ENCODE measurements at regions not wholly inside any gene's neighbourhood (a gene's known extent, or its start where the extent isn't known, plus 50 kb on each side); places are given as distances from the start of the nearest gene placed in this dataset.
"Not testable (repeated sequence)": the region's sequence is repeated elsewhere in the genome, so short reads cannot be mapped to it uniquely, and the experiment has no call there.

GRCh38 chr12:33192226-33192625, 247.4 kb downstream of the SYT10 start:
- TF ChIP-seq MAX (IDR thresholded peaks at IDR 0.05; ENCODE audit: low read depth, low read length) = no peak
- no peak for TF ChIP-seq POLR2A (IDR thresholded peaks at IDR 0.05; ENCODE audit: extremely low read depth, insufficient read length)
- TF ChIP-seq, protein P1, sequence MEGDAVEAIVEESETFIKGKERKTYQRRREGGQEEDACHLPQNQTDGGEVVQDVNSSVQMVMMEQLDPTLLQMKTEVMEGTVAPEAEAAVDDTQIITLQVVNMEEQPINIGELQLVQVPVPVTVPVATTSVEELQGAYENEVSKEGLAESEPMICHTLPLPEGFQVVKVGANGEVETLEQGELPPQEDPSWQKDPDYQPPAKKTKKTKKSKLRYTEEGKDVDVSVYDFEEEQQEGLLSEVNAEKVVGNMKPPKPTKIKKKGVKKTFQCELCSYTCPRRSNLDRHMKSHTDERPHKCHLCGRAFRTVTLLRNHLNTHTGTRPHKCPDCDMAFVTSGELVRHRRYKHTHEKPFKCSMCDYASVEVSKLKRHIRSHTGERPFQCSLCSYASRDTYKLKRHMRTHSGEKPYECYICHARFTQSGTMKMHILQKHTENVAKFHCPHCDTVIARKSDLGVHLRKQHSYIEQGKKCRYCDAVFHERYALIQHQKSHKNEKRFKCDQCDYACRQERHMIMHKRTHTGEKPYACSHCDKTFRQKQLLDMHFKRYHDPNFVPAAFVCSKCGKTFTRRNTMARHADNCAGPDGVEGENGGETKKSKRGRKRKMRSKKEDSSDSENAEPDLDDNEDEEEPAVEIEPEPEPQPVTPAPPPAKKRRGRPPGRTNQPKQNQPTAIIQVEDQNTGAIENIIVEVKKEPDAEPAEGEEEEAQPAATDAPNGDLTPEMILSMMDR (IDR thresholded peaks at IDR 0.05; ENCODE audit: low read depth, low read length) = no peak
- no peak for TF ChIP-seq MYC (IDR thresholded peaks at IDR 0.05; ENCODE audit: low read depth, low read length)
- DNase-seq (ENCODE audit: low read depth) = no peak
- no peak overlapping the region for H3K4me3 ChIP-seq (ENCODE audit: low read depth, low read length)

DNA sequence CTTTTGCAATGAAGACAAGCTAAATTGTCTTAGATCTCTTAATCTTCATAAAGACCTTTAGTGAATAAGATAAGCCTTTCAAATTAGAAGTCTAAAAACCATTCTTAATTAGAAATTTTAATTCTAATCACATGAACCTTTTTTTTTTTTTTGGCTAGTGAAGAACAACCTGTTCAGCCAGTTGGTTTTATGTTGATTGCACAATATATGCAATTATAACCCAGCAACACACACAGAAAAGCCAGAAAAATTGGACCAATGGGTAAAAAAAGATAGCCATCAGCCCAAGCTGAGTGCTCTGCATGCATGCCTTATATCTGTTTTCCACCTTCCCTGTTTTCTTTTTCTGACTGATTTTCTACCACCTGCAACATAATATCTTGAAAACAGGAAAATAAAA, 252.2 kb downstream of the SYT10 start:
- no peak overlapping the region for H3K4me3 ChIP-seq (ENCODE audit: low read depth, low read length)
- DNase-seq (ENCODE audit: low read depth) = no peak
- TF ChIP-seq, protein P1 (IDR thresholded peaks at IDR 0.05; ENCODE audit: low read depth, low read length) = no peak
- TF ChIP-seq POLR2A (IDR thresholded peaks at IDR 0.05; ENCODE audit: extremely low read depth, insufficient read length) (no peak), MAX (IDR thresholded peaks at IDR 0.05; ENCODE audit: low read depth, low read length) (no peak), MYC (IDR thresholded peaks at IDR 0.05; ENCODE audit: low read depth, low read length) (no peak)

DNA sequence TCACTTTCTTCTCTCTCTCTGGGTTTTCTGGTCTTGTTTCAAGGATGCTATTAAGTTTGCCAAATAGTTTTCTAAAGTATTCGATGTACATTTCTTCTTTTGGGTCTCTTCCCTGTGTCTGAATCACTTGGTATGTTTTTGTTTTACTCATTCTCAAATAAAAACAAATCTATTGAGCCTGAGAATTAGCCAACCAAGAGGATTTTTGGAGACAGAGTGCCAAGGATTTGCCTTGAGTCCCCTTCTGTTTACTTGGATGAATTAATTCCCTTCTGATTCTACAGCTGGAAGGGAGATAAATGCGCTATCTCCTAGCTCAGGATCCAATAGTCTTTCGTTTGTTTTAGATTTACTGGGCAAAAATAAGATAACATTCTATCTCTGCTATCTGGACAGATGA, 255.5 kb downstream of the SYT10 start:
- H3K4me3 ChIP-seq (ENCODE audit: low read depth, low read length) = no peak overlapping the region
- TF ChIP-seq MYC (IDR thresholded peaks at IDR 0.05; ENCODE audit: low read depth, low read length) (no peak), MAX (IDR thresholded peaks at IDR 0.05; ENCODE audit: low read depth, low read length) (no peak), POLR2A (IDR thresholded peaks at IDR 0.05; ENCODE audit: extremely low read depth, insufficient read length) (no peak)
- TF ChIP-seq, protein P1 (IDR thresholded peaks at IDR 0.05; ENCODE audit: low read depth, low read length) = no peak
- no peak for DNase-seq (ENCODE audit: low read depth)

DNA sequence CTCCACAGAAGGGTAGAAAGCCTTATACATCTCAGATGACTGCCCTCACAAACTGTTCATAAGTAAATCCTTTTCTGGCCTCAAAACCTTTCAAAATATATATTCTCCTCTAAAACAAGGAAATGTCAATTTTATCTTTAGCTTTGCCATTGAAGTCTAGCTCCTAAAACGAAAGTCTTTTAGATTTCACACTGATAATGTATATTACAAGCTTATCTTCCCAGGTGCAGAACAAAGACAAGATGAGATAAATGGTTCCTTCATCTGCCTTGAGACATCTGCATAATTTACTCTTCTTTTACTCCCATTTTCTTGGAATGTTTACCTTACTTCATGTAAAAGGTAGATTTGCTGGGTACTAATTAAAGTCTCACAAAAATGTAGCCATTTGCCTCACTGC, 257.1 kb downstream of the SYT10 start:
- no peak overlapping the region for H3K4me3 ChIP-seq (ENCODE audit: low read depth, low read length)
- TF ChIP-seq MYC (IDR thresholded peaks at IDR 0.05; ENCODE audit: low read depth, low read length) = no peak
- TF ChIP-seq MAX (IDR thresholded peaks at IDR 0.05; ENCODE audit: low read depth, low read length) = no peak
- no peak for DNase-seq (ENCODE audit: low read depth)

- TF ChIP-seq, protein P1 (IDR thresholded peaks at IDR 0.05; ENCODE audit: low read depth, low read length) = no peak
- TF ChIP-seq MAX (IDR thresholded peaks at IDR 0.05; ENCODE audit: low read depth, low read length) = no peak
- TF ChIP-seq POLR2A (IDR thresholded peaks at IDR 0.05; ENCODE audit: extremely low read depth, insufficient read length) = no peak
- no peak for TF ChIP-seq MYC (IDR thresholded peaks at IDR 0.05; ENCODE audit: low read depth, low read length)
- DNase-seq (ENCODE audit: low read depth) = no peak
- H3K4me3 ChIP-seq (ENCODE audit: low read depth, low read length) = no peak overlapping the region
These were observed 258.7 kb downstream of the SYT10 start for GRCh38 chr12:33180918-33181317.

DNA sequence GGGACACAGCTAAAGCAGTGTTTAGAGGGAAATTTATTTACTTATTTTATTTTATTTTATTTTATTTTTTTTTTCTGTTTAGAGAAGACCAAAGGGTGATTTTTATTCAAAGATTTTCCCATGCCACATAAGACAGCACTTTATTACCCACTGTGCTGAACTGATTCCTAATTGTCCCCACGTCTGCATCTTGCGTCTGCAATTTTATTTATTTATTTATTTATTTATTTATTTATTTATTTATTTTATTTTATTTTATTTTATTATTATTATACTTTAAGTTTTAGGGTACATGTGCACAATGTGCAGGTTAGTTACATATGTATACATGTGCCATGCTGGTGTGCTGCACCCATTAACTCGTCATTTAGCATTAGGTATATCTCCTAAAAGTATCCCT, 269.7 kb upstream of the PKP2 start:
- H3K4me3 ChIP-seq (ENCODE audit: low read depth, low read length); DNase-seq (ENCODE audit: low read depth): not testable (repeated sequence)

DNA sequence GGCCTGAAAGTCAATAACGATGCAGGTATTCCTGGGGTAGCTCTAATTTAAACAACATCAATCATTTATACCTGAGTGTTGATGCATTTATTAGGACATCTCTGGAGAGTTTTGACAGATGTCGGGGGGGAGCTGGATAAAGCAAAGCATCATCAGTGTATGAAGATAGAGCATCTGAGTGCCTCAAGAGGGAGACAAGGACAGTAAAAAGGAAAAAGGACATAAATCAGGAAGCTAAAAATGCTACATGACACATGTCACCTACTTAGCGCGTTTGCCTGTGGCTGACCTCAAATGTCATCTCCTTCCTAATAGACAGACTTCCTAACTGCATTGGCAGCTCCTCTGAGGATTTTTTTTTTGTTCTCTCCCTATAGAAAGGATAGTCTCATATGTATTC, 259.5 kb upstream of the PKP2 start:
- no peak overlapping the region for H3K4me3 ChIP-seq (ENCODE audit: low read depth, low read length)
- no peak for TF ChIP-seq POLR2A (IDR thresholded peaks at IDR 0.05; ENCODE audit: extremely low read depth, insufficient read length)
- no peak for TF ChIP-seq MYC (IDR thresholded peaks at IDR 0.05; ENCODE audit: low read depth, low read length)
- TF ChIP-seq, protein P1 (IDR thresholded peaks at IDR 0.05; ENCODE audit: low read depth, low read length) = no peak
- no peak for DNase-seq (ENCODE audit: low read depth)

- DNase-seq (ENCODE audit: low read depth); H3K4me3 ChIP-seq (ENCODE audit: low read depth, low read length): not testable (repeated sequence)
These were observed 250.7 kb upstream of the PKP2 start for GRCh38 chr12:33147292-33147691.

All from NB4 (cell line).